Keratinocyte (primary cell): ENCODE measurements at regions not wholly inside any gene's neighbourhood (a gene's known extent, or its start where the extent isn't known, plus 50 kb on each side); places are given as distances from the start of the nearest gene placed in this dataset.

Experiments
- DNase-seq: peaks from one replicate; pipeline ENCODE4 v3.0.0-alpha.2; 2011; ENCODE audit warnings: low read depth, missing footprints, low spot score
- FAIRE-seq: peaks from 2 replicates; lab custom pipeline; 2011; peaks lifted over from hg19 to GRCh38; lab: Jason Lieb, UNC
- H2AFZ ChIP-seq: 2 replicates; pipeline ENCODE4 v1.6.0; 2012; ENCODE audit warnings: low read length, control low read depth, inconsistent platforms; ENCODE audit not compliant: control insufficient read depth
- H3K27ac ChIP-seq: 2 replicates; pipeline ENCODE4 v1.5.1; 2011; ENCODE audit warnings: low read length; ENCODE audit not compliant: control insufficient read depth, insufficient read depth
- H3K27me3 ChIP-seq: 3 replicates; pipeline ENCODE4 v1.6.0; 2011; ENCODE audit warnings: low read length; ENCODE audit not compliant: control insufficient read depth, insufficient read depth; ENCODE audit errors: extremely low read depth
- H3K36me3 ChIP-seq, 2 experiments: 2 replicates in 1 of 2; 3 replicates in 1 of 2; pipeline ENCODE4 v1.5.1; 2011; ENCODE audit warnings: low read length in 2 of 2, mild to moderate bottlenecking in 1 of 2; ENCODE audit not compliant: control insufficient read depth in 2 of 2, insufficient read depth in 2 of 2; ENCODE audit errors: extremely low read depth in 1 of 2
- H3K4me1 ChIP-seq: 3 replicates; pipeline ENCODE4 v1.5.1; 2011; ENCODE audit warnings: low read length; ENCODE audit not compliant: control insufficient read depth, insufficient read depth; ENCODE audit errors: extremely low read depth
- H3K4me2 ChIP-seq: 3 replicates; pipeline ENCODE4 v1.6.0; 2011; ENCODE audit warnings: low read depth, low read length; ENCODE audit not compliant: control insufficient read depth, insufficient read depth; ENCODE audit errors: extremely low read depth
- H3K4me3 ChIP-seq, 3 experiments: fragments of 200-600 bp in 1 of 3; sonication (generic) in 1 of 3; 2 replicates in 2 of 3; 3 replicates in 1 of 3; pipeline ENCODE4 v1.5.1; 2011 to 2016; ENCODE audit warnings: low read length in 3 of 3, mild to moderate bottlenecking in 3 of 3, control low read depth in 2 of 3, inconsistent platforms in 1 of 3, low read depth in 1 of 3, mixed read lengths in 1 of 3, mixed run types in 1 of 3, moderate library complexity in 1 of 3; ENCODE audit not compliant: control insufficient read depth in 2 of 3, insufficient read depth in 2 of 3; ENCODE audit errors: extremely low read depth in 1 of 3
- H3K79me2 ChIP-seq: 2 replicates; pipeline ENCODE4 v1.6.0; 2012; ENCODE audit warnings: low read length; ENCODE audit not compliant: control insufficient read depth, insufficient read depth
- H3K9ac ChIP-seq: 3 replicates; pipeline ENCODE4 v1.6.0; 2011; ENCODE audit warnings: low read length; ENCODE audit not compliant: control insufficient read depth, insufficient read depth; ENCODE audit errors: extremely low read depth
- H3K9me1 ChIP-seq: 3 replicates; pipeline ENCODE4 v1.6.0; 2011; ENCODE audit warnings: low read length; ENCODE audit not compliant: control insufficient read depth, insufficient read depth; ENCODE audit errors: extremely low read depth
- H3K9me3 ChIP-seq: 2 replicates; pipeline ENCODE4 v1.5.1; 2012; ENCODE audit warnings: low read depth, low read length; ENCODE audit not compliant: control insufficient read depth
- H4K20me1 ChIP-seq: 3 replicates; pipeline ENCODE4 v1.6.0; 2011; ENCODE audit warnings: low read length; ENCODE audit not compliant: control insufficient read depth, insufficient read depth; ENCODE audit errors: extremely low read depth
- EZH2 ChIP-seq: IDR thresholded peaks from one replicate; pipeline ENCODE4 v1.6.1; 2012; ENCODE audit warnings: inconsistent platforms, mild to moderate bottlenecking, low read length, moderate library complexity
- dilution Hi-C: fragments of 300-500 bp; cut with MboI; formaldehyde crosslinking; loops from one replicate; pipeline ENCODE4 v1.7.0; 2020; ENCODE audit warnings: low sequenced_read_pairs; ENCODE audit not compliant: extremely low pct_ligation_motif_present
- TF ChIP-seq, protein P1 (sequence below), 3 experiments: IDR thresholded peaks in 1 of 3; conservative IDR thresholded peaks in 1 of 3; optimal IDR thresholded peaks in 1 of 3; 2 replicates in 2 of 3; 3 replicates in 1 of 3; pipeline versions ENCODE3 to v1.5.1; 2011; ENCODE audit warnings: low read length in 3 of 3, mild to moderate bottlenecking in 3 of 3, moderate library complexity in 2 of 3, control low read depth in 1 of 3, inconsistent platforms in 1 of 3; ENCODE audit not compliant: insufficient read depth in 2 of 3; ENCODE audit errors: extremely low read depth in 1 of 3

DNA sequence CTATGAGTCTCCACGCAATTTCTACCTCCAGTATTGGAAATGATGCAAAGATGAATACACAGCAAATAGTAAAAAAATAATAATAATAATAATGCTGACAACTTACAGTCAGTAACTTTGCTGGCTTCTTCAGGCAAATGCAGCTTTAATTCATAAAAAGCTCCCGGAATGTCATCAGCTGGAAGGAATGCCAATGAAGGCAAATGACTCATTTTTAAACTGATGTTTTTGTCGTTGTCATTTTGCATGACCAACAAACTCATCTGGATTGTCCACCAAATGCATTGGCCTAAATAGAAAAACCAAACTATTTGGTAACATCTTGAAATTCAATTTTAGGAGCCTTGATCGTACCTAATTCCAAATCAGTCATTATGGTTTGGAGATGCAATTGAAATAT, 217.1 kb downstream of the ALDH8A1 start:
- Histone ChIP-seq H3K4me3 (no peak overlapping the region), H3K79me2 (no peaks in the 10 kb centered on the region), H3K4me2 (no peak overlapping the region), H3K9me1 (no peaks in the 10 kb centered on the region), H3K9me3 (no peaks in the 10 kb centered on the region), H3K27me3 (no peaks in the 10 kb centered on the region), H3K27ac (no peak overlapping the region), H3K9ac (no peak overlapping the region), H4K20me1 (no peaks in the 10 kb centered on the region), H3K4me1 (no peaks in the 10 kb centered on the region), H3K36me3 (no peaks in the 10 kb centered on the region), H2AFZ (no peak overlapping the region)
- FAIRE-seq (no peak), DNase-seq (no peak)
- TF ChIP-seq EZH2: no peak
- TF ChIP-seq, protein P1, sequence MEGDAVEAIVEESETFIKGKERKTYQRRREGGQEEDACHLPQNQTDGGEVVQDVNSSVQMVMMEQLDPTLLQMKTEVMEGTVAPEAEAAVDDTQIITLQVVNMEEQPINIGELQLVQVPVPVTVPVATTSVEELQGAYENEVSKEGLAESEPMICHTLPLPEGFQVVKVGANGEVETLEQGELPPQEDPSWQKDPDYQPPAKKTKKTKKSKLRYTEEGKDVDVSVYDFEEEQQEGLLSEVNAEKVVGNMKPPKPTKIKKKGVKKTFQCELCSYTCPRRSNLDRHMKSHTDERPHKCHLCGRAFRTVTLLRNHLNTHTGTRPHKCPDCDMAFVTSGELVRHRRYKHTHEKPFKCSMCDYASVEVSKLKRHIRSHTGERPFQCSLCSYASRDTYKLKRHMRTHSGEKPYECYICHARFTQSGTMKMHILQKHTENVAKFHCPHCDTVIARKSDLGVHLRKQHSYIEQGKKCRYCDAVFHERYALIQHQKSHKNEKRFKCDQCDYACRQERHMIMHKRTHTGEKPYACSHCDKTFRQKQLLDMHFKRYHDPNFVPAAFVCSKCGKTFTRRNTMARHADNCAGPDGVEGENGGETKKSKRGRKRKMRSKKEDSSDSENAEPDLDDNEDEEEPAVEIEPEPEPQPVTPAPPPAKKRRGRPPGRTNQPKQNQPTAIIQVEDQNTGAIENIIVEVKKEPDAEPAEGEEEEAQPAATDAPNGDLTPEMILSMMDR (optimal IDR thresholded peaks at IDR 0.05 in 1 of 3, IDR thresholded peaks at IDR 0.05 in 1 of 3, conservative IDR thresholded peaks at IDR 0.05 in 1 of 3; ENCODE audit: extremely low read depth in 1 of 3, insufficient read depth in 2 of 3, low read length in 3 of 3): no peak
- dilution Hi-C loops: no loop called here

DNA sequence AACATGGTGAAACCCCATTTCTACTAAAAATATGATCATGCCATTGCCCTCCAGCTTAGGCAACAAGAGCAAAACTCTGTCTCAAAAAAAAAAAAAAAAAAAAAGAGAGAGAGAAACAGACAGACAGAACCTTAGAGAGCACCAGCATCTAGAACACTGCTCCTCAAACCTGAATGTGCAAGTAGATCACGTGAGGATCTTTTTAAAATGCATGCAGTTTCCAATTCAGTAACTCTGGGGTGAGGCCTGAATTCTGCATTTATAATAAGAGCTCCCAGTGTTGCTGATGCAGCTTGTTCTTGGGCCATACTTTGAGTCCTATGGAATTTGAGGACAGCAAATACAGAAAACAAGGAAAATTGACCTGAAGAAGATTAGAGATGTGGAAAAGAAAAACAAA, 218.3 kb downstream of the ALDH8A1 start:
- Histone ChIP-seq H3K4me2 (no peak overlapping the region), H3K36me3 (no peaks in the 10 kb centered on the region), H3K9ac (no peak overlapping the region), H3K9me3 (no peaks in the 10 kb centered on the region), H3K27ac (no peak overlapping the region), H3K27me3 (no peaks in the 10 kb centered on the region), H3K4me1 (no peaks in the 10 kb centered on the region), H4K20me1 (no peaks in the 10 kb centered on the region), H3K4me3 (no peak overlapping the region), H3K9me1 (no peaks in the 10 kb centered on the region), H3K79me2 (no peaks in the 10 kb centered on the region), H2AFZ (no peak overlapping the region)
- no peak for DNase-seq
- dilution Hi-C loops: no loop called here
- no peak for TF ChIP-seq EZH2
- TF ChIP-seq, protein P1 (optimal IDR thresholded peaks at IDR 0.05 in 1 of 3, IDR thresholded peaks at IDR 0.05 in 1 of 3, conservative IDR thresholded peaks at IDR 0.05 in 1 of 3; ENCODE audit: extremely low read depth in 1 of 3, insufficient read depth in 2 of 3, low read length in 3 of 3): no peak
- no peak for FAIRE-seq
